Vagina (tissue), 2 donors: ENCODE measurements at regions not wholly inside any gene's neighbourhood (a gene's known extent, or its start where the extent isn't known, plus 50 kb on each side); places are given as distances from the start of the nearest gene placed in this dataset.

Experiments
- DNase-seq, 2 donors: peaks; one replicate each; pipeline ENCODE4 v3.0.0-alpha.2; 2017; ENCODE audit errors: extremely low spot score in 2 of 2
- H3K27ac ChIP-seq: fragments of 200-600 bp; sonication (generic); one replicate; pipeline ENCODE4 v1.5.1; 2019
- H3K27me3 ChIP-seq: fragments of 200-600 bp; sonication (generic); one replicate; pipeline ENCODE4 v1.5.1; 2019
- H3K36me3 ChIP-seq, 2 donors: fragments of 200-600 bp; sonication (generic); one replicate each; pipeline ENCODE4 v1.5.1; 2017 to 2019
- H3K4me1 ChIP-seq: fragments of 200-600 bp; sonication (generic); one replicate; pipeline ENCODE4 v1.5.1; 2019
- H3K4me3 ChIP-seq, 2 donors: fragments of 200-600 bp; sonication (generic); 1 replicate in 1 of 2; 2 replicates in 1 of 2; pipeline ENCODE4 v1.5.1; 2016 to 2019
- H3K9me3 ChIP-seq: fragments of 200-600 bp; sonication (generic); one replicate; pipeline ENCODE4 v1.5.1; 2019
- CTCF ChIP-seq, 3 experiments: fragments of 450-650 bp in 2 of 3; fragments of 200-600 bp in 1 of 3; sonication (generic) in 1 of 3; IDR thresholded peaks; one replicate each; pipeline ENCODE4 v1.5.1; 2017 to 2019; ENCODE audit warnings: antibody characterized with exemption in 3 of 3, mild to moderate bottlenecking in 2 of 3, moderate library complexity in 2 of 3
- POLR2A ChIP-seq, 2 donors: fragments of 450-650 bp; IDR thresholded peaks; one replicate each; pipeline ENCODE4 v1.6.1; 2017; ENCODE audit warnings: antibody characterized with exemption in 2 of 2, mild to moderate bottlenecking in 2 of 2, moderate library complexity in 2 of 2
- POLR2AphosphoS5 ChIP-seq, 2 donors: sonication (generic); formaldehyde crosslinking; IDR thresholded peaks; one replicate each; pipeline ENCODE4 v1.9.0; 2017; ENCODE audit warnings: antibody characterized with exemption in 2 of 2, mild to moderate bottlenecking in 2 of 2, low read depth in 1 of 2; ENCODE audit not compliant: insufficient read depth in 1 of 2
- intact Hi-C: fragments of 100-400 bp; cut with DNase I; formaldehyde crosslinking; loops from one replicate; pipeline ENCODE4 v1.15.1; 2023

DNA sequence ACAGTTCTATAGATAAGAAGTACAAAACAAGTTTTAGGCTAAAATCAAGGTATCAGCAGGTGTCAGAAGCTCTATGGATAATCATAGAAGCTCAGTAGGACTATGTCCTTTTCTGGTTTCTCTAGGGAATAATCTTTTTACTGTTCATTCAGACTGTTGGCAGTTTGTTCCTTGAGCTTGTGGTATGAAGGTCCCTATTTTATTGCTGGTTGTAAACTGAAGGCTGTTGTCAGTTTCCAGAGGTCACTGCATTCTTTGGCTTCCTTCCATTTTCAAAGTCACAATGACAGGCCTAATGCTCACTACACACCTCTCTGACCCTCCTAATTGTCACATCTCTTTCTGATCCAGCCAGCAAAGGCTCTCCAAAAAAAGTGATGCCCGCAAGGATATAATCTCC, 337.9 kb upstream of the EDNRB start:
- Histone ChIP-seq H3K4me3 (no peak overlapping the region), H3K36me3 (no peaks in the 10 kb centered on the region), H3K9me3 (no peaks in the 10 kb centered on the region), H3K27ac (no peak overlapping the region), H3K27me3 (no peaks in the 10 kb centered on the region), H3K4me1 (no peaks in the 10 kb centered on the region)
- intact Hi-C loops: no loop called here
- no peak for DNase-seq
- no peak for TF ChIP-seq CTCF (IDR thresholded peaks at IDR 0.05)
- TF ChIP-seq POLR2AphosphoS5 (IDR thresholded peaks at IDR 0.05; ENCODE audit: insufficient read depth in 1 of 2, low read depth in 1 of 2): no peak
- no peak for TF ChIP-seq POLR2A (IDR thresholded peaks at IDR 0.05)

DNA sequence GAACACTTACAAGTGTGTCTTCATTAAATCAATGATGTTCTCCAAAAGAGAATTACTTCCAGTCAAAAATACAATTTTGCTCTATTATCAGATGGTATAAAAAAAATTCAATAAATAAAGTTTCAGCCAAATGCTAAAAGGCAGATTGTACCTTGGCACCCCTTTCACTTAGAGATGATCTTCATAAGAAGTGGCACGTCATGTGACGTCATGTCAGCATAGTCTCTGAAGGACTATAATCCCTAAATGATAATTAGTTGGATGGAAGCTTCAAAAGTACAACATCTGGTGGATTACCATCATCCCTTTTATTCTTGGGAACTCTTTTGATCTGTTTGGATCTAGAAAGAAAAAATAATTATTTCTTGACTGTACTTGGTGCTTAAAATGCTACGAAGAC, 335.5 kb upstream of the EDNRB start:
- H3K36me3 ChIP-seq: no peaks in the 10 kb centered on the region
- H3K27me3 ChIP-seq: no peaks in the 10 kb centered on the region
- no peak for DNase-seq
- TF ChIP-seq POLR2AphosphoS5 (IDR thresholded peaks at IDR 0.05; ENCODE audit: insufficient read depth in 1 of 2, low read depth in 1 of 2) (no peak), CTCF (IDR thresholded peaks at IDR 0.05) (no peak), POLR2A (IDR thresholded peaks at IDR 0.05) (no peak)
- intact Hi-C loops: no loop called here
- no peak overlapping the region for H3K4me3 ChIP-seq
- no peaks in the 10 kb centered on the region for H3K4me1 ChIP-seq
- H3K9me3 ChIP-seq: no peaks in the 10 kb centered on the region
- no peak overlapping the region for H3K27ac ChIP-seq

DNA sequence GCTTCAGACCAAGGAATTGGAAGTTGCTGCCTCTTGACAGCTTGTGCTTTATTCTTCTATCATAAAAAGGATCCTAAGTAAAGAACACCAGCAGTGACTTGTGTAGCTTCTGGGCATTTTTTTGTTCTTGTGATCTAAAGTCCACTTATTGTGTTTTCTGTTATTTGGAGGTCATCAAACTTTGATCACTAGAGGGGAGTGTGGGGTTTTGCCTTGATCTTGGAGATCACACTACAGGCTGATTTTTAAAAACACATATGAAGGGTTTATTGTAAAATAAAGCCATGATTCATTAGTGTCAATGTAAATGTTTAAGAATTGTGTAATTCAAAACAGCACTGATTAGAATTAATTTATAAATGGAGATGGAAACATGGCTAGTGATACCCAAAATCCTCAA, 328.7 kb upstream of the EDNRB start:
- Histone ChIP-seq H3K27ac (no peak overlapping the region), H3K27me3 (no peaks in the 10 kb centered on the region), H3K4me1 (no peaks in the 10 kb centered on the region), H3K4me3 (no peak overlapping the region), H3K9me3 (no peaks in the 10 kb centered on the region), H3K36me3 (no peaks in the 10 kb centered on the region)
- no peak for TF ChIP-seq POLR2A (IDR thresholded peaks at IDR 0.05)
- DNase-seq: no peak
- intact Hi-C loops: no loop called here

GRCh38 chr13:78241278-78241919, 322.8 kb upstream of the EDNRB start:
- TF ChIP-seq CTCF (IDR thresholded peaks at IDR 0.05) (no peak), POLR2AphosphoS5 (IDR thresholded peaks at IDR 0.05; ENCODE audit: insufficient read depth in 1 of 2, low read depth in 1 of 2) (no peak), POLR2A (IDR thresholded peaks at IDR 0.05) (no peak)
- intact Hi-C loops: no loop called here
- no peak for DNase-seq

DNA sequence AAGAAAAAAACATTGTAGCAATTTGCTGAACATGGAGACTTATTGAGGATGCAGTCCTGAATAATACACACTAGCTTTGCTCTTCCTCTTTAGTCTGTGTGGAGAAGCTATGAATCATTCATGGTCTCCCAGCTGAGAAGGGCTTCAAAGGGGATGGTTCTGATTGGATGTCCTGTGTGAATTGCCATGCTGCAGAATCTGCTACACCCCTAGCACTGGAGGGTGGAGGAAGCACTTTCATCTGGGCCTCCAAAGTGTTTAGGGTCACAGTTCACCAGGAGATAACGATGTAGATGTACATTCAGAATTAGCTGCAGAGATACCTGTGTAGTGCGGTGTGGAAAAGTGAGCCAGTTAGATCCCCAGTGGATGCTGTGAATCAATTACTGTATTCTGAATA, 321.1 kb upstream of the EDNRB start:
- no peak overlapping the region for H3K27ac ChIP-seq
- DNase-seq: no peak
- H3K4me3 ChIP-seq: no peak overlapping the region
- H3K36me3 ChIP-seq: no peaks in the 10 kb centered on the region
- H3K27me3 ChIP-seq: no peaks in the 10 kb centered on the region
- no peaks in the 10 kb centered on the region for H3K4me1 ChIP-seq
- H3K9me3 ChIP-seq: no peaks in the 10 kb centered on the region
- no peak for TF ChIP-seq POLR2AphosphoS5 (IDR thresholded peaks at IDR 0.05; ENCODE audit: insufficient read depth in 1 of 2, low read depth in 1 of 2)
- intact Hi-C loops: no loop called here

More at GRCh38 chr13:78241278-78241919, 322.8 kb upstream of the EDNRB start:
- H3K27me3 ChIP-seq: no peaks in the 10 kb centered on the region
- no peak overlapping the region for H3K27ac ChIP-seq
- no peak overlapping the region for H3K4me3 ChIP-seq
- no peaks in the 10 kb centered on the region for H3K4me1 ChIP-seq
- no peaks in the 10 kb centered on the region for H3K9me3 ChIP-seq
- H3K36me3 ChIP-seq: no peaks in the 10 kb centered on the region

- Histone ChIP-seq H3K36me3 (no peaks in the 10 kb centered on the region), H3K27ac (no peak overlapping the region), H3K4me1 (no peaks in the 10 kb centered on the region), H3K27me3 (no peaks in the 10 kb centered on the region), H3K4me3 (no peak overlapping the region), H3K9me3 (no peaks in the 10 kb centered on the region)
- intact Hi-C loops: no loop called here
- TF ChIP-seq POLR2AphosphoS5 (IDR thresholded peaks at IDR 0.05; ENCODE audit: insufficient read depth in 1 of 2, low read depth in 1 of 2): no peak
- no peak for TF ChIP-seq CTCF (IDR thresholded peaks at IDR 0.05)
- no peak for TF ChIP-seq POLR2A (IDR thresholded peaks at IDR 0.05)
- DNase-seq: no peak
Measured at GRCh38 chr13:78238911-78239310, 320.3 kb upstream of the EDNRB start.
